OCI-LY3 (cell line): ENCODE measurements at regions not wholly inside any gene's neighbourhood (a gene's known extent, or its start where the extent isn't known, plus 50 kb on each side); places are given as distances from the start of the nearest gene placed in this dataset.

Experiments used
- H2AFZ ChIP-seq: fragments of 200-600, 300-600 bp; shearing (Covaris generic); 2 replicates; pipeline ENCODE4 v1.6.0; 2014; ENCODE audit warnings: antibody characterized with exemption, low read depth, low read length
- H3K27ac ChIP-seq: fragments of 200-600, 300-600 bp; sonication (generic); 2 replicates; pipeline ENCODE4 v1.5.1; 2014; ENCODE audit warnings: mild to moderate bottlenecking, low read length, moderate library complexity, mixed read lengths
- H3K27me3 ChIP-seq: fragments of 200-600, 300-600 bp; sonication (generic); 2 replicates; pipeline ENCODE4 v1.6.1; 2014; ENCODE audit warnings: low read depth, low read length, mixed read lengths
- H3K36me3 ChIP-seq: fragments of 200-600, 300-600 bp; sonication (generic); replicated peaks from 2 replicates; pipeline ENCODE3; 2014; ENCODE audit warnings: low read depth, low read length, mixed read lengths
- H3K4me1 ChIP-seq: fragments of 300-600, 200-600 bp; sonication (generic); 2 replicates; pipeline ENCODE4 v1.6.1; 2014; ENCODE audit warnings: low read length, mixed read lengths
- H3K4me2 ChIP-seq: fragments of 200-600, 300-600 bp; sonication (generic); 2 replicates; pipeline ENCODE4 v1.6.1; 2014; ENCODE audit warnings: low read length, mixed read lengths
- H3K4me3 ChIP-seq: fragments of 300-600, 200-600 bp; sonication (generic); 2 replicates; pipeline ENCODE4 v1.5.1; 2014; ENCODE audit warnings: antibody characterized with exemption, mild to moderate bottlenecking, low read length, moderate library complexity
- H3K79me2 ChIP-seq: fragments of 300-600, 200-600 bp; shearing (Covaris generic); 2 replicates; pipeline ENCODE4 v1.6.1; 2014; ENCODE audit warnings: mild to moderate bottlenecking, low read length, mixed read lengths
- H3K9ac ChIP-seq: fragments of 300-600, 200-600 bp; shearing (Covaris generic); 2 replicates; pipeline ENCODE4 v1.6.0; 2014; ENCODE audit warnings: mild to moderate bottlenecking, low read length, moderate library complexity
- H3K9me3 ChIP-seq: fragments of 200-600, 300-600 bp; shearing (Covaris generic); 2 replicates; pipeline ENCODE4 v1.6.1; 2014; ENCODE audit warnings: low read length, mixed read lengths; ENCODE audit not compliant: insufficient read depth
- H4K20me1 ChIP-seq: fragments of 200-600, 300-600 bp; sonication (generic); 2 replicates; pipeline ENCODE4 v1.6.1; 2016; ENCODE audit warnings: low read length, mixed read lengths; ENCODE audit not compliant: insufficient read depth
- EZH2phosphoT487 ChIP-seq: fragments of 200-600 bp; shearing (Covaris generic); IDR thresholded peaks from 2 replicates; pipeline ENCODE4 v1.6.1; 2018; ENCODE audit warnings: antibody characterized with exemption, mixed run types, low read depth
- TF ChIP-seq, protein P1 (sequence below): fragments of 200-600, 300-600 bp; sonication (generic); IDR thresholded peaks from 2 replicates; pipeline ENCODE4 v1.5.1; 2014; ENCODE audit warnings: antibody characterized with exemption, low read length, low read depth

DNA sequence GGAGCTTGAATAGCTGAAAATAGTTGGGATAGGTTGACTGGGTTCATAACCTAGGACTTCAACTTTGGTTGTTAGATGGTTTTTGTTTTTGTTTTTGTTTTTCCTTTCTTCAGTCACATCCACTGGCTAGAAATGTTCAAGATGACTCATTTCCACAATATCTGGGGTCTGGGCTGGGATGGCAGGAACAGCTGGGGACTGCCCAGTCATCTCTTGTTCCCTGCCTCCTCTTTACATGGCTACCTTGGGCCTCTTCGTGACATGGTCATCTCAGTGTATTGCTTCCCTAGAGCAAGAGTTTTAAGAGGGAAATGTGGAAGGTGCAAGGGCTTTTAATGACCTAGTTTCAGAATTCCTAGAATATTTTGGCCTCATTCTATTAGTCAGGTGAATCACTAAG is 915.8 kb downstream of the XPNPEP1 start:
- Histone ChIP-seq H2AFZ (no peak overlapping the region), H3K4me2 (no peak overlapping the region), H3K27me3 (no peaks in the 10 kb centered on the region), H3K36me3 (no peaks in the 10 kb centered on the region), H3K4me1 (no peaks in the 10 kb centered on the region), H3K4me3 (no peak overlapping the region), H3K9me3 (no peaks in the 10 kb centered on the region), H3K27ac (no peak overlapping the region), H3K79me2 (no peaks in the 10 kb centered on the region), H4K20me1 (no peaks in the 10 kb centered on the region), H3K9ac (no peak overlapping the region)
- no peak for TF ChIP-seq EZH2phosphoT487

DNA sequence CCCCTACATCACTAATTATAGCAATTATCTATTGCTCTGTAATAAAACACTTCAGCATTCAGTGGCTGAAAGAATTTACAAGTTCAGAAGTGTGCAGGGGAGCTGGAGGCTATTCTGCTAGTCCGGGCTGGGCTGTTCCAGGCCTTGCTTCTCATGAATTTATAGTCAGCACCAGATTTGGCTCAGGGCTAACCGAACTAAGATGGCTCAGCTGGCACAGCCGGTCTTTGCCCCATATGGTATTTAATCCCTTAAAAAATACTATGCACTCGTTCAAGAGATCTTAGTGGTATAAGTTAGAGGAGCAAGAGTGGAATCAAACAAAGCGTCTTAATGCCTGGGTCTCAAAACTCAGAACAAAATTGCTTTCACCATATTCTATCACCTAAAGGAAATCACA is 932.9 kb downstream of the XPNPEP1 start:
- Histone ChIP-seq H3K4me2 (no peak overlapping the region), H3K79me2 (no peaks in the 10 kb centered on the region), H3K27ac (no peak overlapping the region), H3K9ac (no peak overlapping the region), H4K20me1 (no peaks in the 10 kb centered on the region), H2AFZ (no peak overlapping the region), H3K27me3 (no peaks in the 10 kb centered on the region), H3K4me3 (no peak overlapping the region), H3K36me3 (no peaks in the 10 kb centered on the region), H3K4me1 (no peaks in the 10 kb centered on the region), H3K9me3 (no peaks in the 10 kb centered on the region)
- no peak for TF ChIP-seq EZH2phosphoT487
- TF ChIP-seq, protein P1, sequence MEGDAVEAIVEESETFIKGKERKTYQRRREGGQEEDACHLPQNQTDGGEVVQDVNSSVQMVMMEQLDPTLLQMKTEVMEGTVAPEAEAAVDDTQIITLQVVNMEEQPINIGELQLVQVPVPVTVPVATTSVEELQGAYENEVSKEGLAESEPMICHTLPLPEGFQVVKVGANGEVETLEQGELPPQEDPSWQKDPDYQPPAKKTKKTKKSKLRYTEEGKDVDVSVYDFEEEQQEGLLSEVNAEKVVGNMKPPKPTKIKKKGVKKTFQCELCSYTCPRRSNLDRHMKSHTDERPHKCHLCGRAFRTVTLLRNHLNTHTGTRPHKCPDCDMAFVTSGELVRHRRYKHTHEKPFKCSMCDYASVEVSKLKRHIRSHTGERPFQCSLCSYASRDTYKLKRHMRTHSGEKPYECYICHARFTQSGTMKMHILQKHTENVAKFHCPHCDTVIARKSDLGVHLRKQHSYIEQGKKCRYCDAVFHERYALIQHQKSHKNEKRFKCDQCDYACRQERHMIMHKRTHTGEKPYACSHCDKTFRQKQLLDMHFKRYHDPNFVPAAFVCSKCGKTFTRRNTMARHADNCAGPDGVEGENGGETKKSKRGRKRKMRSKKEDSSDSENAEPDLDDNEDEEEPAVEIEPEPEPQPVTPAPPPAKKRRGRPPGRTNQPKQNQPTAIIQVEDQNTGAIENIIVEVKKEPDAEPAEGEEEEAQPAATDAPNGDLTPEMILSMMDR, result no peak

DNA sequence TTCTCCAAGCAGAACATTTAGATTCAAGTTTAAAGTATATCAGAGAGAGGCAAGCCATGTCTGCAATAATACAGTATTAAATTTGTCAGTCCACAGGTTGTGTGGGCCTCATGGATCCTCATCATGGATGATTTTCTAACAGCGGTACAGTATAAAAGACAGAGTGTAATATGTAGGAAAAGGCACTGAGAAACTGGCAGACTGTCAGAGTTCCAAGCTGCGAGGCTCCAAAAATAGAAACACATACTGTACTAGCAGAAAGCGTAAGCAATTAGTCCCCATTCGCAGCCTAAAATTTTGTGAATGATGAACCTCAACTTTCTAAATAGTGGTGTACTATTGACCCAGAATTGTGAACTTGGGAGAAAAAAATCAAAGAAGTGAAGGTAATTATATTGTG is 933.3 kb downstream of the XPNPEP1 start:
- H3K4me2 ChIP-seq, result no peak overlapping the region
- no peak for TF ChIP-seq EZH2phosphoT487
- TF ChIP-seq, protein P1, result no peak
- H3K4me1 ChIP-seq, result no peaks in the 10 kb centered on the region
- no peak overlapping the region for H2AFZ ChIP-seq
- no peak overlapping the region for H3K4me3 ChIP-seq
- no peaks in the 10 kb centered on the region for H3K27me3 ChIP-seq
- no peak overlapping the region for H3K27ac ChIP-seq
- no peaks in the 10 kb centered on the region for H3K9me3 ChIP-seq
- no peak overlapping the region for H3K9ac ChIP-seq
- H3K79me2 ChIP-seq, result no peaks in the 10 kb centered on the region
- no peaks in the 10 kb centered on the region for H3K36me3 ChIP-seq
- H4K20me1 ChIP-seq, result no peaks in the 10 kb centered on the region

DNA sequence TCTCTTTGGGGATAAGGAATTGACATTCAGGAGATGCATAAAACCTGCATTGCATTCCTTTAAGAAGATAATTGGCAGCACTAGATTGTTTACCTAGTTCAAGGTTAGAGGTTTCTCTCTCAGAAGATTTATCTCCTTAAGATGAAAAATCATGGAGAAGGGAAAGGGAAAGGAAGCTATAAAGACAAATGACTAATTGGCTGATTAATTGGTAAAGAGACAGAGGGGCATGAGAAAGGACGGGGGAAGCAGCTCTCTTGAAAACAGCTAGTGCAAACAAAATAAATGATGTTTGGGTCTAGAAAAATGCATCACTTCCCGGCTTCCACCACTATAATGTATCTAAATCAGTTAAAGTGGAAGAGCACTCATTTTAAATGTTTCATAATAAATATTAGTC is 941.2 kb downstream of the XPNPEP1 start:
- Histone ChIP-seq H4K20me1 (no peaks in the 10 kb centered on the region), H3K27me3 (no peaks in the 10 kb centered on the region), H3K36me3 (no peaks in the 10 kb centered on the region), H3K9ac (no peak overlapping the region), H3K4me3 (no peak overlapping the region), H3K79me2 (no peaks in the 10 kb centered on the region), H3K4me1 (no peaks in the 10 kb centered on the region), H2AFZ (no peak overlapping the region), H3K4me2 (no peak overlapping the region), H3K27ac (no peak overlapping the region), H3K9me3 (no peaks in the 10 kb centered on the region)
- TF ChIP-seq, protein P1, result no peak
- TF ChIP-seq EZH2phosphoT487, result no peak

DNA sequence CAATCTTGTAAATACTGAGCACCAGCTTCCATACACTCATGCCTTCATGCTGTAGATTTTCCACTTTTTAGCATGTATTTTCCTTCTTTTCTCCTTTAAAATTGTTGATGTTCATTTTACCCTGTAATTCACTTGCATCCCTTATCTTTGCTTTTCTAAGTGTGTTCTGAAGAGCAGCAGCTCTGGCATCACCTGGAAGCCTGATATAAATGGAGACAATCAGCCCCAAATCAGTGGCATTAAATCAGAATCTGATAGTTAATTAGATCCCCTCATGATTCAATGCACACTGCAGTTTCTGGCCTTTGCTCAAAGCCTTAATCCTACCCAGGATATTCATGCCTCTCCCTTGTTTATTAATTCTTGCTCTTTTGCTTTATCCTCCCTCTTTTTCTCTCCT is 942.4 kb downstream of the XPNPEP1 start:
- no peak overlapping the region for H3K9ac ChIP-seq

More for the DNA sequence above, 942.4 kb downstream of the XPNPEP1 start:
- H3K9me3 ChIP-seq, result no peaks in the 10 kb centered on the region
- H3K27ac ChIP-seq, result no peak overlapping the region
- no peaks in the 10 kb centered on the region for H3K4me1 ChIP-seq
- no peaks in the 10 kb centered on the region for H3K79me2 ChIP-seq
- no peak overlapping the region for H3K4me3 ChIP-seq
- no peaks in the 10 kb centered on the region for H3K36me3 ChIP-seq
- TF ChIP-seq EZH2phosphoT487, result no peak
- TF ChIP-seq, protein P1, result no peak
- no peaks in the 10 kb centered on the region for H3K27me3 ChIP-seq
- no peaks in the 10 kb centered on the region for H4K20me1 ChIP-seq
- H2AFZ ChIP-seq, result no peak overlapping the region
- no peak overlapping the region for H3K4me2 ChIP-seq
